ENCODE measurements at regions not wholly inside any gene's neighbourhood (a gene's known extent, or its start where the extent isn't known, plus 50 kb on each side); places are given as distances from the start of the nearest gene placed in this dataset.
"Not testable (repeated sequence)": the region's sequence is repeated elsewhere in the genome, so short reads cannot be mapped to it uniquely, and the experiment has no call there.

- in situ Hi-C loops (cut with MboI; ENCODE audit: low sequenced_read_pairs): no loop called here
These were observed 52.4 kb downstream of the ELAPOR2 start for GRCh38 chr7:87007038-87007437.

DNA sequence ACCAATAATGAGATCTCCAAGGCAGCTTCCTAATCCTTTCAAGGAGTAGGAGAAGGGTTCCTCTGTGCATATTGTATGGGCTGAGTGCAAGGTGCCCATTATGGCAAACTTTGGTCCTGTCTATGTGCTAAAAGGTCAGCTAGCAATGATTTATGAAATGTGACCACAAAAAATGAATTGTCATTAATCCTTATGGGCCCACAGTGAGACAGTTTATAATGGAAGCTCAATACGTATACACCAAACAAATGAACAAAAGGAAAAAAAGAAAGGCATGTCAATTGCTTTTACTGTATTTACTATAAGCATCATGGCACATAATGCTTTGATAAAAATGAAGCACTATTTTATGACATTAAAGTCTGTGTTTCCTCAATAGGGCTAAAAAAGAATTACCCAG lies 54.5 kb downstream of the ELAPOR2 start:
- in situ Hi-C loops (cut with MboI; ENCODE audit: low sequenced_read_pairs): no loop called here

- in situ Hi-C loops (cut with MboI; ENCODE audit: low sequenced_read_pairs): no loop called here
These were observed 55.3 kb downstream of the ELAPOR2 start for GRCh38 chr7:87003872-87004798.

DNA sequence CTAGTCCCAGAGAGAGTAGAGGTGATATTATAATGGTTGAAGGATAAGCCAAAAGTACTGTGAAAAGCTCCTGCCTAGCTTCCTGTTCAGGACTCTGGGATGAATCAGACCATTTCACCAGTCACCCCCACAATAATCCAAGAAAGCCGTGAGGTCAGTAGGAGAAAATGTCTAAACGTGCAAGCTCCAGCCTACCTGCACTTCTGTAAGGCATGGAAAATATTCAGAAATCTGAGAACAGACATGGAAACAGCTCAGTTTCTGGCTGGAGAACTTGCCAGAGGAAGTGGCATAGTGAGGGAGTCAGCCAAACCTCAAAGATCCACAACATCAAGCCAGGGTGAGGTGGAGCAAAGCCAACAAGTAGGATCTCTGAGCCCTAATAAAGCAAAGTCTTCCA lies 58.2 kb downstream of the ELAPOR2 start:
- in situ Hi-C loops (cut with MboI; ENCODE audit: low sequenced_read_pairs): no loop called here

DNA sequence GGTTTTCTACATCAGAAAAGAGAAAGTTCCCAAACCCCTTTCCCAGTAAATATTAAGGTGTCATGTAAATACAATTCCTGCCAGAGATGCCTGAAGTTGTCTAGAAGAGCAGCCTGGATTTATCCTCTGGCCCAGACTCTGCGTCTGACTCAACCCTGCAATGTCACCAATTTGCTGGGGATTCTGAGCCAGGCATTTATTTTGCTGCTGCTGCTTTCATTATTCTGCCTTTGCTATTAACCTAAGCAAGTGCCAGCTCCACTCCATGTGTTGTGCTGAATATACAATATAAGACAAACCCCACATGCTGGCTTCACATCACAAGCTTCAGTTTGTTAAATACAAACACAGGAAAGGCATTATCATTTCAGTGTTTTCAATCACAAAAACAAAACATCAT lies 59.1 kb downstream of the ELAPOR2 start:
- in situ Hi-C loops (cut with MboI; ENCODE audit: low sequenced_read_pairs): no loop called here

- in situ Hi-C loops (cut with MboI; ENCODE audit: low sequenced_read_pairs): no loop called here
These were observed 59.7 kb downstream of the ELAPOR2 start for GRCh38 chr7:86999750-87000149.

DNA sequence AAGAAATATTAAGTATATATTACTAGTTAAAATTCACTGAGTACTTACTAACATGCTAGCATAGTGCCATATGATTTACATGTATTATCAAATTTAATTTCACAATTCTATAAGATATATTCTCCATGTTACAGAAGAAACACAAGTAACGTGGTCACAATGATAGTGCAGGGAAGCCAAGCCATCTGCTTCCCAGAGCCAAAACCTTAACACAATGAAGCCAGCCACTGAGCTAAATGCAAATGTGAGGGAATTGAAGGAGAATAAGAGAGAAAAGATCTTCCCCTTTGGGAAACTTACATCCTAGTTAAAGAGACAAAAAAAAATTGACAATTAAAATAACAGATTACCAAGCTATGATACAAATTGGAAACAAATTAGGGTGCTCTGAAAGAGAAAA lies 63.6 kb downstream of the ELAPOR2 start:
- in situ Hi-C loops (cut with MboI; ENCODE audit: low sequenced_read_pairs): no loop called here

- in situ Hi-C loops (cut with MboI; ENCODE audit: low sequenced_read_pairs): no loop called here
These were observed 64.3 kb downstream of the ELAPOR2 start for GRCh38 chr7:86995052-86995725.

DNA sequence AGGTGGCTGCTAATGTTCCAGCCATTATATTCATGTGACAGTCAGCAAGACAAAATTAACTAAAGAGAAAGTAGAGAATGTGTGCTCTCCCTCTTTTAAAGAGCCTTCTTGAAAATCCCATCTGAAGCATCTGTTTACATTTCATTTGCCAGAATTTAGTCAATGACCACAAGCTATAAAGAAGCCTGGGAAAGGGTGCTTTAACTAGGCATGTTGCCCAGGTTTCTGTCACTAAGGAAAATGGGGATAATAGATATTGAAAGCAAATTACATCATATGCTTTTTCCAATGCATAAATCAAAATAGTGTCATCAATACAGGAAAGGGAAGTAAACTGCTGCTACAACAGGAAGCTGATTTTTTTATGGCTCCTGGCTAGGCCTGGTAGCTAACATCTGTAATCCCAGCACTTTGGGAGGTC lies 67.7 kb downstream of the ELAPOR2 start:
- in situ Hi-C loops (cut with MboI; ENCODE audit: low sequenced_read_pairs): no loop called here

DNA sequence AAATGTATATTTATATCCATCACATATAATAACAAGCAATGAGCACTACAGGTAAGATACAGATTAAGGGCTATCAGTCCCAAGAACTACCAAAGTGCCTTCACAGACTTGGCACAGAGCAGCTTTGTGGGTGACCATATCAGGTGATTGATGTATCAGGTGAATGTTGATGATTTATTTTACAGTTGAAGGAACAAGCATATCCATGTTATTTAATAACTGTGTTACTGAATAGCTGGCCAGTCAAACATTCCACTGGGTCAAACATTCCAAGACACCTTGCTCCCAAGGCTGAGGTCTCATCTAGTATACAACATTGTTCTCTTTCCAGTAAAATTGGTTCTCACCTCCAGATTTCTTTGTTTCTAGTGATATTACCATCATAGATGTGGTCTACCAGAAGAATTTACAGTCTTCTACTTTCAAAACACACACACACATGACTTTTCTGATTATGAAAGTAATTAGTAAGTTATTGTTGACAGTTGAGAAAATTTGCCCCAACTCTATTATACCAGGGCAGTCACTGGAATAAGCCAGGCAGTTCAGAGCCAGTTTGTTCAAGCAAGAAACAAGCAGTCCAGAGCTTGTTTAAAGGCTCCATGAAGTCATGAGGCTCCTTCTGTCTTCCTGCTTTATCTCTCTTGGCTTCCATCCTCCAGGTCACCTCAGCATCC lies 68.2 kb downstream of the ELAPOR2 start:
- in situ Hi-C loops (cut with MboI; ENCODE audit: low sequenced_read_pairs): no loop called here

GRCh38 chr7:86989407-86989806 lies 70.0 kb downstream of the ELAPOR2 start:
- in situ Hi-C loops (cut with MboI; ENCODE audit: low sequenced_read_pairs): no loop called here

DNA sequence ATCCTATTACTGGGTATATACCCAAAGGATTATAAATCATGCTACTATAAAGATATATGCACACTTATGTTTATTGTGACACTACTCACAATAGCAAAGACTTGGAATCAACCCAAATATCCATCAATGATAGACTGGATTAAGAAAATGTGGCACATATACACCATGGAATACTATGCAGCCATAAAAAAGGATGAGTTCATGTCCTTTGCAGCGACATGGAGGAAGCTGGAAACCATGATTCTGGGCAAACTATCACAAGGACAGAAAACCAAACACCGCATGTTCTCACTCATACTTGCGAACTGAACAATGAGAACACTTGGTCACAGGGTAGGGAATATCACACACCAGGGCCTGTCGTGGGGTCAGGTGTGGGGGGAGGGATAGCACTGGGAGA lies 71.6 kb downstream of the ELAPOR2 start:
- in situ Hi-C loops (cut with MboI; ENCODE audit: low sequenced_read_pairs): not testable (repeated sequence)

- in situ Hi-C loops (cut with MboI; ENCODE audit: low sequenced_read_pairs): not testable (repeated sequence)
These were observed 72.1 kb downstream of the ELAPOR2 start for GRCh38 chr7:86987358-86987757.

DNA sequence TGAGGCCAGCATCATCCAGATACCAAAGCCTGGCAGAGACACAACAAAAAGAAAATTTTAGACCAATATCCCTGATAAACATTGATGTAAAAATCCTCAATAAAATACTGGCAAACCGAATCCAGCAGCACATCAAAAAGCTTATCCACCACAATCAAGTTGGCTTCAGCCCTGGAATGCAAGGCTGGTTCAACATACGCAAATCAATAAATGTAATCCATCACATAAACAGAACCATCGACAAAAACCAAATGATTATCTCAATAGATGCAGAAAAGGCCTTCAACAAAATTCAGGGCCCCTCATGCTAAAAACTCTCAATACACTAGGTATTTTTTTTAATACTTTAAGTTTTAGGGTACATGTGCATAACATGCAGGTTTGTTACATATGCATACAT lies 74.1 kb downstream of the ELAPOR2 start:
- in situ Hi-C loops (cut with MboI; ENCODE audit: low sequenced_read_pairs): not testable (repeated sequence)

DNA sequence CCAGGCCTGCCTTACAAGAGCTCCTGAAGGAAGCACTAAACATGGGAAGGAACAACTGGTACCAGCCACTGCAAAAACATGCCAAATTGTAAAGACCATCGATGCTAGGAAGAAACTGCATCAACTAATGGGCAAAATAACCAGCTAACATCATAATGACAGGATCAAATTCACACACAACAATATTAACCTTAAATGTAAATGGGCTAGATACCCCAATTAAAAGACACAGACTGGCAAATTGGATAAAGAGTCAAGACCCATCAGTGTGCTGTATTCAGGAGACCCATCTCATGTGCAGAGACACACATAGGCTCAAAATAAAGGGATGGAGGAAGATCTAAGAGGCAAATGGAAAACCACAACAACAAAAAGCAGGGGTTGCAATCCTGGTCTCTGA lies 75.8 kb downstream of the ELAPOR2 start:
- in situ Hi-C loops (cut with MboI; ENCODE audit: low sequenced_read_pairs): not testable (repeated sequence)

GRCh38 chr7:86981937-86982336 lies 77.5 kb downstream of the ELAPOR2 start:
- in situ Hi-C loops (cut with MboI; ENCODE audit: low sequenced_read_pairs): not testable (repeated sequence)

- in situ Hi-C loops (cut with MboI; ENCODE audit: low sequenced_read_pairs): no loop called here
These were observed 78.3 kb downstream of the ELAPOR2 start for GRCh38 chr7:86981127-86981526.

GRCh38 chr7:86980223-86980622 lies 79.2 kb downstream of the ELAPOR2 start:
- in situ Hi-C loops (cut with MboI; ENCODE audit: low sequenced_read_pairs): no loop called here

- in situ Hi-C loops (cut with MboI; ENCODE audit: low sequenced_read_pairs): no loop called here
These were observed 80.5 kb downstream of the ELAPOR2 start for GRCh38 chr7:86978808-86979506.

GRCh38 chr7:86976958-86977357 lies 82.5 kb downstream of the ELAPOR2 start:
- in situ Hi-C loops (cut with MboI; ENCODE audit: low sequenced_read_pairs): no loop called here

DNA sequence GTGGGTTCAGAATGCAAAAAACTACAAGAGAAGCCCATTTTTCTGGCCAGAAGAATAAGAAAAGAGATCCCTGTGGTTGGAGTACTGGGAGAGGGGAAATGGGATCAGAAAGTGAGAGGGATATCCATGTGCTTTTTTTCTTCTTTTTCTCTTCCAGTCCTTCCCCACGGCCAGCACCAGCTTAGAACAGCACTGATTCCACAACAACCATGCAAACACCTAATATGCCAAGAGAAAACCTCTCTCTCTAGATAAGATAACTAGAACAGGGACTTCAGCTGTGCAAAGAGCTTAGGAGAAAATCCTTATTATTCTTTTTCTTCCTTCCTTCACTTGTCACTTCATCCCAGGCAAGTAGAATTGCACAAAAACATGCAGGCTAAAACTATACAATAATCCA lies 83.5 kb downstream of the ELAPOR2 start:
- in situ Hi-C loops (cut with MboI; ENCODE audit: low sequenced_read_pairs): no loop called here

Measured in HL-60/S4 (cell line).